ENCODE measurements at regions not wholly inside any gene's neighbourhood (a gene's known extent, or its start where the extent isn't known, plus 50 kb on each side); places are given as distances from the start of the nearest gene placed in this dataset.

GRCh38 chrX:37075892-37076595 lies 67.9 kb downstream of the FAM47C start:
- TF ChIP-seq CTCF (IDR thresholded peaks at IDR 0.05; ENCODE audit: low read length) (no peak), EZH2 (optimal IDR thresholded peaks at IDR 0.05; ENCODE audit: low read depth, low read length) (no peak)
